ENCODE measurements at regions not wholly inside any gene's neighbourhood (a gene's known extent, or its start where the extent isn't known, plus 50 kb on each side); places are given as distances from the start of the nearest gene placed in this dataset.

DNA sequence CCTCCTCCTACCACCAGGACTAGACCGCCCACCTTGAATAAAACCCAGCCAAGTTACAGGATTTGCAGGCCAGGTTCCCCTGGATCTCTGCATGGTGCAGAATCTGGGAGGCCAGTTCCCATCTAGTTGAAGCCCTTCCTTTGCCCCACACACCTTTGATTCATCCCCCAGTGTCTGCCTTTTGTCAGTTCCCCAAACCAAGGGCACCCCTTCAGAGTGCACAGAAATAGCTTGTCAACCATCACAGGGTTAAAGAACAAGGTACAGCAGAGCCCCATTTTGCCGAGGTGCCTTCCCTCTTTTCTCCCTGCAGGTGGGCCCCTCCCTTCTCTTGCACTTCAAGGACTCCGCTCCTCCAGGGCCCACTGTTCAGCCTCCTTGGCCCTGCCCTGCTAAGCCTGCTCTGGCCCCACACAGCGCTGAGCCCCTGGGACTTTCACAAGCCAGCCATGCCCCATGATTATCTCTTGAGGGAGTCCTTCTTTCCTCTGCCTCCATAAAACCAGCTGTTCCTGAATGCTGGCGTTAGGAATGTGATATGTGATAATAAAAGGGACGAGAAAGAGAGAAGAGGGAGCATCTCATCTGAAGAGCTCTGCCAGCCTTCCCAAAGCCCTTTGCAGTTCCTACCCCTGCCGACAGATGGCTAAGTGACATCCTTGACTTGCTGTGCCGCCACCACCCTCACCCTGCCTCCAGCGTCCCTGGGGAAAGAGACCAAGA lies 280.3 kb downstream of the CDC5L start:
- H3K4me2 ChIP-seq (ENCODE audit: insufficient read depth, insufficient read length, low read length) = no peak overlapping the region
- no peak overlapping the region for H2BK5ac ChIP-seq (ENCODE audit: insufficient read length, low read length)
- H3K36me3 Mint-ChIP-seq (ENCODE audit: insufficient read depth in 1 of 3, low read depth in 3 of 3) = peaks cover 0 to 2% (median 0%) of the 10 kb centered on the region in 3 experiments; a peak in 2 of 7 replicates
- no peak overlapping the region for H3K23ac ChIP-seq (ENCODE audit: insufficient read length, low read depth, low read length)
- TF ChIP-seq, protein P1, sequence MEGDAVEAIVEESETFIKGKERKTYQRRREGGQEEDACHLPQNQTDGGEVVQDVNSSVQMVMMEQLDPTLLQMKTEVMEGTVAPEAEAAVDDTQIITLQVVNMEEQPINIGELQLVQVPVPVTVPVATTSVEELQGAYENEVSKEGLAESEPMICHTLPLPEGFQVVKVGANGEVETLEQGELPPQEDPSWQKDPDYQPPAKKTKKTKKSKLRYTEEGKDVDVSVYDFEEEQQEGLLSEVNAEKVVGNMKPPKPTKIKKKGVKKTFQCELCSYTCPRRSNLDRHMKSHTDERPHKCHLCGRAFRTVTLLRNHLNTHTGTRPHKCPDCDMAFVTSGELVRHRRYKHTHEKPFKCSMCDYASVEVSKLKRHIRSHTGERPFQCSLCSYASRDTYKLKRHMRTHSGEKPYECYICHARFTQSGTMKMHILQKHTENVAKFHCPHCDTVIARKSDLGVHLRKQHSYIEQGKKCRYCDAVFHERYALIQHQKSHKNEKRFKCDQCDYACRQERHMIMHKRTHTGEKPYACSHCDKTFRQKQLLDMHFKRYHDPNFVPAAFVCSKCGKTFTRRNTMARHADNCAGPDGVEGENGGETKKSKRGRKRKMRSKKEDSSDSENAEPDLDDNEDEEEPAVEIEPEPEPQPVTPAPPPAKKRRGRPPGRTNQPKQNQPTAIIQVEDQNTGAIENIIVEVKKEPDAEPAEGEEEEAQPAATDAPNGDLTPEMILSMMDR (conservative IDR thresholded peaks at IDR 0.05) = peak; percentile 77
- no peaks in the 10 kb centered on the region for H3K9me3 ChIP-seq (ENCODE audit: control insufficient read depth, low read depth, low read length)
- H2BK120ac ChIP-seq (ENCODE audit: low read depth, low read length, poor library complexity, severe bottlenecking) = no peak overlapping the region
- no peak overlapping the region for H2BK12ac ChIP-seq (ENCODE audit: insufficient read length, low read depth, low read length)
- H2AK5ac ChIP-seq (ENCODE audit: insufficient read length, low read length) = no peak overlapping the region
- no peaks in the 10 kb centered on the region for H3K23me2 ChIP-seq (ENCODE audit: insufficient read length, low read depth, low read length, poor library complexity, severe bottlenecking)
- peak; percentile 83 for DNase-seq
- H4K5ac ChIP-seq (ENCODE audit: insufficient read length, low read depth, low read length) = no peak overlapping the region
- no peak overlapping the region for H3K9ac ChIP-seq (ENCODE audit: extremely low read depth, insufficient read length, low read length)
- H3K79me2 ChIP-seq (ENCODE audit: insufficient read depth, low read length) = no peaks in the 10 kb centered on the region
- no peaks in the 10 kb centered on the region for H4K20me1 ChIP-seq (ENCODE audit: control insufficient read depth, insufficient read depth, insufficient read length)
- peaks cover 6% of the 10 kb centered on the region; the same call in 1 of the 2 replicates for H3K27me3 Mint-ChIP-seq (ENCODE audit: low read depth)
- H2BK20ac ChIP-seq (ENCODE audit: low read depth, low read length, poor library complexity, severe bottlenecking) = no peak overlapping the region
- no peak overlapping the region for H3T11ph ChIP-seq (ENCODE audit: low read length)
- H3K27ac Mint-ChIP-seq = peak overlapping the region; percentile 60 to 86 (median 66); a peak in 5 of 7 replicates
- H3K4me1 Mint-ChIP-seq = peaks cover 84% of the 10 kb centered on the region in 2 experiments
- H3K4me3 Mint-ChIP-seq = peak overlapping the region; percentile 5 to 47; a peak in 4 of 5 replicates
- H4K91ac ChIP-seq (ENCODE audit: insufficient read length, low read depth, low read length) = no peak overlapping the region
- H3K9me3 Mint-ChIP-seq = no peaks in the 10 kb centered on the region; a peak in 1 of 5 replicates
- no peaks in the 10 kb centered on the region for H3K79me1 ChIP-seq (ENCODE audit: insufficient read depth, low read depth, low read length, poor library complexity, severe bottlenecking)
- no CpG with 5 or more reads among the region's 9 CpGs for WGBS (ENCODE audit: extremely low coverage, insufficient read length, low lambda C conversion rate)
- peaks cover 30% of the 10 kb centered on the region for H3K4me1 ChIP-seq (ENCODE audit: insufficient read depth, low read length)
- no peak overlapping the region for H2AFZ ChIP-seq (ENCODE audit: low read length)
- H4K8ac ChIP-seq (replicated peaks; ENCODE audit: insufficient read length, low read depth, low read length) = no peak overlapping the region
- H3K27ac ChIP-seq (ENCODE audit: insufficient read length, low read depth, low read length) = no peak overlapping the region
- no peaks in the 10 kb centered on the region for H3K27me3 ChIP-seq (ENCODE audit: insufficient read depth, low read length)
- H2BK15ac ChIP-seq (ENCODE audit: low read depth, low read length) = no peak overlapping the region
- H3K18ac ChIP-seq (ENCODE audit: insufficient read length, low read depth, low read length) = no peak overlapping the region
- no peak overlapping the region for H3K56ac ChIP-seq (ENCODE audit: insufficient read length, low read depth, low read length)
- H3K4ac ChIP-seq (ENCODE audit: low read depth, low read length) = no peak overlapping the region
- H3K14ac ChIP-seq (ENCODE audit: insufficient read depth, low read length) = no peak overlapping the region

All from H9 (cell line).